Left lobe of liver (tissue), 2 donors: ENCODE measurements at regions not wholly inside any gene's neighbourhood (a gene's known extent, or its start where the extent isn't known, plus 50 kb on each side); places are given as distances from the start of the nearest gene placed in this dataset.
"Not testable (repeated sequence)": the region's sequence is repeated elsewhere in the genome, so short reads cannot be mapped to it uniquely, and the experiment has no call there.

Source experiments
- ATAC-seq: fragments of 200-7000 bp; cut with Tn5 transposase; one replicate; pipeline ENCODE4 v1.9.1; 2020; ENCODE audit warnings: mild to moderate bottlenecking, moderate library complexity
- DNase-seq: peaks from one replicate; pipeline ENCODE4 v3.0.0-alpha.2; 2020; ENCODE audit warnings: low spot score
- donor health status: DM: no; HTN: no; CAD: no; lungs with moderate emphysema.
- donor health status: DM: no; HTN: yes; CAD: no.

GRCh38 chr7:69467826-69468225 lies 130.4 kb upstream of the AUTS2 start:
- ATAC-seq (no peak), DNase-seq (no peak)

- DNase-seq (no peak), ATAC-seq (no peak)
These were observed 121.9 kb upstream of the AUTS2 start for GRCh38 chr7:69476416-69476815.

GRCh38 chr7:69482676-69483075 lies 115.6 kb upstream of the AUTS2 start:
- ATAC-seq: no peak
- DNase-seq: no peak

- no peak for ATAC-seq
- DNase-seq: no peak
These were observed 108.7 kb upstream of the AUTS2 start for GRCh38 chr7:69489533-69489932.

GRCh38 chr7:69498671-69499070 lies 99.6 kb upstream of the AUTS2 start:
- DNase-seq: no peak
- no peak for ATAC-seq

GRCh38 chr7:69502358-69502757 lies 95.9 kb upstream of the AUTS2 start:
- no peak for ATAC-seq
- DNase-seq: no peak

- ATAC-seq: no peak
- no peak for DNase-seq
These were observed 93.4 kb upstream of the AUTS2 start for GRCh38 chr7:69504733-69505420.

- no peak for DNase-seq
- no peak for ATAC-seq
These were observed 89.5 kb upstream of the AUTS2 start for GRCh38 chr7:69508736-69509135.

GRCh38 chr7:69510114-69510513 lies 88.2 kb upstream of the AUTS2 start:
- ATAC-seq (no peak), DNase-seq (no peak)

GRCh38 chr7:69515495-69516212 lies 82.6 kb upstream of the AUTS2 start:
- no peak for DNase-seq
- no peak for ATAC-seq

GRCh38 chr7:69516238-69516820 lies 81.9 kb upstream of the AUTS2 start:
- DNase-seq (no peak), ATAC-seq (no peak)

- peak; percentile 96 for ATAC-seq
- peak; percentile 61 for DNase-seq
These were observed 80.1 kb upstream of the AUTS2 start for GRCh38 chr7:69517985-69518704.

GRCh38 chr7:69518705-69519077 lies 79.6 kb upstream of the AUTS2 start:
- no peak for ATAC-seq
- DNase-seq: no peak

GRCh38 chr7:69526570-69526969 lies 71.7 kb upstream of the AUTS2 start:
- no peak for ATAC-seq
- DNase-seq: no peak

GRCh38 chr7:69527706-69528105 lies 70.6 kb upstream of the AUTS2 start:
- ATAC-seq: no peak
- no peak for DNase-seq

- DNase-seq (no peak), ATAC-seq (no peak)
These were observed 67.2 kb upstream of the AUTS2 start for GRCh38 chr7:69531050-69531449.

GRCh38 chr7:69534461-69535041 lies 63.7 kb upstream of the AUTS2 start:
- DNase-seq (no peak), ATAC-seq (no peak)

- no peak for DNase-seq
- ATAC-seq: no peak
These were observed 60.6 kb upstream of the AUTS2 start for GRCh38 chr7:69537691-69538090.

- DNase-seq (no peak), ATAC-seq (no peak)
These were observed 58.7 kb upstream of the AUTS2 start for GRCh38 chr7:69539531-69539930.

- ATAC-seq (no peak), DNase-seq (no peak)
These were observed 58.0 kb upstream of the AUTS2 start for GRCh38 chr7:69540287-69540686.

- not testable (repeated sequence) for DNase-seq, ATAC-seq
These were observed 56.4 kb upstream of the AUTS2 start for GRCh38 chr7:69541779-69542432.
